ENCODE measurements at regions not wholly inside any gene's neighbourhood (a gene's known extent, or its start where the extent isn't known, plus 50 kb on each side); places are given as distances from the start of the nearest gene placed in this dataset.

DNA sequence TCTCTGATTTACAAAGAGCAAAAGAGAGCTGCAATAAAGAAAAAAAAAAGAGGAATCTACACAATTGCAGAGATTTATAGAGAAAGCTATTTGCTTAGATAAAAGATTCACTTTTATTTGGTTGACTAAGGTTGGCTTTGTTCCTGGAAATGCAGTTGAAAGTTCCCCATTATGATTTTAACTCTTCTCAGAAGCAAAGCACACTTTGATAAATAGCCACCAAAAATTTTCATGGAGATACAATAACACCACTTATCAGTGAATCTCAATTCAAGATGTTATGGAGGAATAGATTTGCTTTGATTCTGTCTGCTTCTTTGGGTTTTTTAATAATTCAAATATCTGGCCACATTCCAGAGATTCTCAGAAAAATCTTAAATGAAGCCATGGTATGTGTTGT lies 88.5 kb upstream of the ANO3 start:
- Histone ChIP-seq H3K27me3 (replicated peaks) (0 out of 2 replicates have a peak, but pooled peaks cover 3% of the 10 kb centered on the region), H3K4me1 (replicated peaks) (no peaks in the 10 kb centered on the region), H3K27ac (no peak overlapping the region), H3K9me3 (replicated peaks) (no peaks in the 10 kb centered on the region), H3K36me3 (no peaks in the 10 kb centered on the region), H3K4me3 (no peak overlapping the region)
- no peak for DNase-seq (ENCODE audit: low read depth in 1 of 2, low spot score in 2 of 2)

DNA sequence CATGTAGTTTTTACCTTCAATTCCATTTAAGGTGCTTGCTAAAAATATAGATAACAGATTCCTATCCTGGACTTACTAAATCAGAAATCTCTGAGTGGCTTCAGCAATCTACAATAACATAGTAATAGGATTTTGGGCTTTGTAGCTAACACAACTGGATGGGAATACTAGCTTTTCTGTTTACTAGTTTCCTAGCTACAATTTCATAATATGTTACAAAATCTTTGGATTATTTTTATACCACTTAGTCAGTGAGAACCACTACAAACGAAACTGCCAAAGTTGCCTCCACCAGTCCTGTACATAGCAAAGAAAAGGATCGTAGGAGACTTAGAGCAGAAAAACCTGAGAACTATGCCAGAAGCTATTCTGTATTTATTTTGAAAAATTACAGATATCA lies 87.7 kb upstream of the ANO3 start:
- no peak for DNase-seq (ENCODE audit: low read depth in 1 of 2, low spot score in 2 of 2)
- H3K36me3 ChIP-seq: no peaks in the 10 kb centered on the region
- H3K27ac ChIP-seq: no peak overlapping the region
- H3K4me1 ChIP-seq (replicated peaks): no peaks in the 10 kb centered on the region
- no peaks in the 10 kb centered on the region for H3K9me3 ChIP-seq (replicated peaks)
- 0 out of 2 replicates have a peak, but pooled peaks cover 3% of the 10 kb centered on the region for H3K27me3 ChIP-seq (replicated peaks)
- H3K4me3 ChIP-seq: no peak overlapping the region

DNA sequence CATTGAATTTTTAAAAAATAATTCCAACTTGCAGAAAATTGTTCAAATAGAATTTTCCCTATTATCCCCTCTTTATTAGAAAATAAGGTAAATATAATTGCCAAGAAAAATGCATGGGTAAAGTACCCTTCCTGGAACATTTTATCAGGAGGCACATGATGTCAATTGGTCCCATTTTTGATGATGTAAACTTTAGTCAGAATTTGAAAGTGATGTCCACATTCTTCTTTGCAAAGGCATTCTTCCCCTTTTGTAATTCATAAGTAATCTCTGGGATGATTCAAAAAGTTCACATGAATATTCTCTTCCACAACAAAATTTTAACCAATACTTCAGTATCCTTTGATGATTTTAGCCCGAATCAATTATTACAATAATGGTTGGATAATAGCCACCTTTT lies 86.9 kb upstream of the ANO3 start:
- DNase-seq (ENCODE audit: low read depth in 1 of 2, low spot score in 2 of 2): no peak
- Histone ChIP-seq H3K4me3 (no peak overlapping the region), H3K27ac (no peak overlapping the region), H3K4me1 (replicated peaks) (no peaks in the 10 kb centered on the region), H3K36me3 (no peaks in the 10 kb centered on the region), H3K27me3 (replicated peaks) (0 out of 2 replicates have a peak, but pooled peaks cover 3% of the 10 kb centered on the region), H3K9me3 (replicated peaks) (no peaks in the 10 kb centered on the region)

DNA sequence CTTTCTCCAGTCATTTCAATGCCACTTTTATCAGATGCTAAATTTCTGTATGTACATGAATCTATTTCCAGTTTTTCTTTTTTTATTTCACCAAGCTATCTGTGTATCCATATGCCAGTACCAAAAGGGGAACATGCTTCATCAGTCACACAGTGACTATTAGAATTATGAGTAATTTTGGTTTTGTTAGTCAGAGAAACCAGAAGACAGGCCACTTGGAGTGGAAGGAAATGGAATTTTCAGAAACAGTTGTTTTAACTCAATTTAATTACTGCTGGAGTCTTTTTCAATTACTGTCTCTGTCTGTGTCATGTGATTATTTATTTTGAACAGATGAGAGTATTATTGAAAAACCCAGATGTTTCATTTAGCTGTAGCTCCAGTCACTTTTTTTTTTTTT lies 84.6 kb upstream of the ANO3 start:
- Histone ChIP-seq H3K27ac (no peak overlapping the region), H3K36me3 (no peaks in the 10 kb centered on the region), H3K27me3 (replicated peaks) (no peaks in the 10 kb centered on the region), H3K4me3 (no peak overlapping the region), H3K9me3 (replicated peaks) (no peaks in the 10 kb centered on the region), H3K4me1 (replicated peaks) (no peaks in the 10 kb centered on the region)
- DNase-seq (ENCODE audit: low read depth in 1 of 2, low spot score in 2 of 2): no peak

DNA sequence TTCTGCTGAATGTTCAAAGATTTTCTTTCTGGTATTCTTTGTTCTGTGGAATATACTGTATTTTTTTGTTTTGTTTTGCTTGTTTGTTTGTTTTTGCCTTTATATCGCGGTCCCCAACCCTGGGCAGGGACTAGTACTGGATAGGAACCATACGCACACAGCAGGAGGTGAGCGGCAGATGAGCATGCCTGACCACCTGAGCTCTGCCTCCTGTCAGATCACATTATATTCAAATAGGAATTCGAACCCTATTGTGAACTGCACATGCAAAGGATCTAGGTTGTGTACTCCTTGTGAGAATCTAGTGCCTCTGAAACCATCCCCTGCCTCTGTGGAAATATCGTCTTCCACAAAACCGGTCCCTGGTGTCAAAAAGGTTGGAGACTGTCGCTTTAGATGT lies 83.3 kb upstream of the ANO3 start:
- H3K27me3 ChIP-seq (replicated peaks): no peaks in the 10 kb centered on the region
- H3K4me3 ChIP-seq: no peak overlapping the region
- no peak overlapping the region for H3K27ac ChIP-seq
- no peaks in the 10 kb centered on the region for H3K36me3 ChIP-seq
- DNase-seq (ENCODE audit: low read depth in 1 of 2, low spot score in 2 of 2): no peak
- no peaks in the 10 kb centered on the region for H3K4me1 ChIP-seq (replicated peaks)
- no peaks in the 10 kb centered on the region for H3K9me3 ChIP-seq (replicated peaks)

DNA sequence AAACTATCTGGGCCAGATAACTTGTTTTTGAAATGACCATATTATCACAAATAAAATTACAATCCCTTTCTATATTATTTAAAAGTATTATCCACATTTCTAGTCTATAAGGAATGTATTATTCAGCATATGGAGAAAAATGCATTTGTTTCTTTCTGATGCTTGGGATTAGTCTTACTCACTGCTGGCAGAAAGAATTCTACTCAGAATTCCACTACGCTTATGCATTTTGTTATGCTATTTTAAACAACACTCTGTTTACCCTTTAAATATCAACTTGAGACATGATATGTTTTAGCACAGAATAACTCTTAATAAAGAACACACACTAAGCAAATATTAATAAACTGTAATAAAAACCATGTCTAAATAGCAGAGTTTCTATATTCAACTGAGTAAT lies 77.6 kb upstream of the ANO3 start:
- no peaks in the 10 kb centered on the region for H3K9me3 ChIP-seq (replicated peaks)
- no peaks in the 10 kb centered on the region for H3K4me1 ChIP-seq (replicated peaks)
- H3K36me3 ChIP-seq: no peaks in the 10 kb centered on the region
- no peak overlapping the region for H3K27ac ChIP-seq
- no peak overlapping the region for H3K4me3 ChIP-seq
- no peaks in the 10 kb centered on the region for H3K27me3 ChIP-seq (replicated peaks)
- DNase-seq (ENCODE audit: low read depth in 1 of 2, low spot score in 2 of 2): no peak

DNA sequence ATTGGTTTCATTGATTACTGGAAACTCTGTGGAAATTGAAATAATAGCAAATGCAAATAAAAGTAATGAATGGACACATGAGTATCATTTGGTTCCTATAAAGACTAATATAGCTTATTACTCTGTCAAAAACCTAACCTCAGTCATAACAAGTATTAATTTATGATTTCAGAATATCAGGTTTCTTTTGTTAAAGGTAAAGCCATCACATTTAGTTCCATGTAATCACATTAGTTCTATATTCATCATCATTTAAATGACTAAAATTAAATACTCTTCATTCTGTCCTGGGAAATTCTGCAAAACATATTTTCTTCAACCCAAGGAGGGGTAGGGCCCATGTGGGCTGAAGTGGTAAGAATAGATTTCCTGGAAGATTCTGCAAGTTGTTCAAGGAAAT lies 68.2 kb upstream of the ANO3 start:
- H3K4me3 ChIP-seq: no peak overlapping the region
- H3K9me3 ChIP-seq (replicated peaks): no peaks in the 10 kb centered on the region
- DNase-seq (ENCODE audit: low read depth in 1 of 2, low spot score in 2 of 2): no peak
- no peak overlapping the region for H3K27ac ChIP-seq
- no peaks in the 10 kb centered on the region for H3K4me1 ChIP-seq (replicated peaks)
- H3K36me3 ChIP-seq: no peaks in the 10 kb centered on the region
- H3K27me3 ChIP-seq (replicated peaks): no peaks in the 10 kb centered on the region

DNA sequence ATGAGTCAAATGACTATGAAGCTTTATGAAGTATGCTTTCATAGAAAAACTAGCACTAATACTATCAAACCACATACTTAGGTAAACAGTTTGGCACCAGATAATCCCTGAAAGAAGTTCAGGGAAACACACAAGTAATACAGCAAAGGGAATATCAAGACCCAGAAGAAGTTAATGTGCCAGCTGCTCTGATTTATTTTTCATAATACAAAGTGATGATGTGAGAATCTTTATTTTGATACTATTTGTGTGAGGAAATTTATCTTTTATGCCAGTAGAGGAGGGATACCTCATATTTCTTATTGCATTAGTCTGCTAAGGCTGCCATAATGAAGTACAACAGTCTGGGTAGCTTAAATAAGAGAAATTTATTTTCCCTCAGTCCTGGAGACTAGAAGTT lies 67.7 kb upstream of the ANO3 start:
- no peaks in the 10 kb centered on the region for H3K9me3 ChIP-seq (replicated peaks)
- no peak for DNase-seq (ENCODE audit: low read depth in 1 of 2, low spot score in 2 of 2)
- no peaks in the 10 kb centered on the region for H3K27me3 ChIP-seq (replicated peaks)
- H3K36me3 ChIP-seq: no peaks in the 10 kb centered on the region
- no peaks in the 10 kb centered on the region for H3K4me1 ChIP-seq (replicated peaks)
- no peak overlapping the region for H3K4me3 ChIP-seq
- no peak overlapping the region for H3K27ac ChIP-seq

DNA sequence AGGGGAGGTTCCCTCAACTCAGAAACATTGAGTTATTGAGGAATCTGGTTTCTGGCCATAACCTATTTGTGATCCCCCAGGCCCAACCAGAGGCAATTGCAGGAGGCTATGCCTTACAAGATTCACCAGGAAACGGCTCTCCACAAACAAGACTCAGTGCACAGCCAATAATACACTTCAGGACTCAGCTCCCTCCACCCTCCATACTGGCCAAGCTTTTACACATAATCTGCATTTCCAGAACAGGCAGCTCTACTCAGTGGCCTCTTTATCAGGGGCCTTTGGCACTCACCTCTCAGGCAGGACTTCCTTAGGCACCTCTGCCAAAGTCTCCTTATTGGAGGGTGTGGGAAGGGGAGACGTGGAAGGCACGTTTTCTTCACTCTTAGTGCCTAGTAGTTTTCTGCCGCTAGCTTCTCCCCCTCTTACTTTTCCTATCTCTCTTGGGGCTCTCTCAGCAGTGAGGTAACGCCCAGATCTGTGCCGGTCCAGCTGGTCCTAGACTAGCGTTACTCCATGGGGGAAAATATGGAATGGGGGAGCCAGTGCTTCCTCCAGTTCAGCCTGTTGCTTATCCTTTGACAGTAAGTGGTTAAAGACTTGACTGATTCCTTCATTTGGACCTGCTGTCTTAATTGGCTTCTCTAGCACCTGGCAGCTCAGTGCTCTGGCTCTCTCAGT lies 62.8 kb upstream of the ANO3 start:
- DNase-seq (ENCODE audit: low read depth in 1 of 2, low spot score in 2 of 2): no peak
- no peak overlapping the region for H3K27ac ChIP-seq
- no peaks in the 10 kb centered on the region for H3K36me3 ChIP-seq
- no peak overlapping the region for H3K4me3 ChIP-seq
- 0 out of 2 replicates have a peak, but pooled peaks cover 4% of the 10 kb centered on the region for H3K27me3 ChIP-seq (replicated peaks)
- H3K4me1 ChIP-seq (replicated peaks): no peaks in the 10 kb centered on the region
- H3K9me3 ChIP-seq (replicated peaks): no peaks in the 10 kb centered on the region

DNA sequence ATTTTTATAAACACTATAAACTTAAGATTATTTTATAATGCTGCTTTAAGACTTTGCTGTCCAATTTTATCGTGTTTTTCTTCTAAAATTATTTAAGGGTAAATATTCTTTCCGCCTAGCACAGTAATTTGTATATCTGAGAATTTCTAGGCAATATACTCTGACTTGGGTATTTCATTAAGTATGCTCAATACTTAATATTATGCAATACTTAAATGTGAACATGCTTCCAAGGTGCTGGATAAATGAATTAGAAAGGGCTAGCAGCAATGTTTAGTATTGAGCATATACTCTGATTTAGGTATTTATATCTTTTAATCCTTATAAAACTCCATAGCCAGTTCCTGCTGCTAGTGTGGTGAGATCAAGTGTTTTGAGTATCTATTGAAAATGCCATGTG lies 60.3 kb upstream of the ANO3 start:
- Histone ChIP-seq H3K27ac (no peak overlapping the region), H3K27me3 (replicated peaks) (0 out of 2 replicates have a peak, but pooled peaks cover 4% of the 10 kb centered on the region), H3K4me3 (no peak overlapping the region), H3K9me3 (replicated peaks) (no peaks in the 10 kb centered on the region), H3K36me3 (no peaks in the 10 kb centered on the region), H3K4me1 (replicated peaks) (no peaks in the 10 kb centered on the region)
- DNase-seq (ENCODE audit: low read depth in 1 of 2, low spot score in 2 of 2): no peak

DNA sequence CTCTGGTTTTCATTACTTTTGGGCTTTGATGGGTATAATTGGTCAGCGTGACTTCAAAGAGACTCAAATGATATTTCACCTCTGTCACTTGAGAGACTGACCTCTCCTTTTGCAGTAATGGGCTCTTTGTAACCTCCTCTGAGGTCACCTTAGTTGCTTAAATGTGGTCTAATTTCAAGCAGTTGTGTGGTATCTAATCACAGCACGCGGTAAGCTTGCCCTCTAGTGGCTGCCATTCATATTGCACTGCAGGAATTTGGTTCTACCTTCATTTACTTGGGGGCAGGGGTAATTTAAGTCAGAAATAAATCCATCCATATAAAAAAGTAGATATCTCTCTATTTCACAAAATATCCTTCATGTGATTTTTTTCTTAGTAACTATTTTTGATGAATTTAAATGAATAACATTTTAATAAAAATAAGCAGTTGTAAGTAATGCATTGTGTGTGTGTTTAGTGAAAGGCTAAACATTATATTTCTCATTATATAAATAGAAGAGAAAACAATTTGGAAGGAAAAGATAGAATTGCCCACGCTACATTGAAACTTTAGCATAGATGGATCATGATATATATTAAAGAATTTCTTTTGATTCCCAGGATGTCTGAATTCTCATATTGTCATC lies 55.0 kb upstream of the ANO3 start:
- no peaks in the 10 kb centered on the region for H3K36me3 ChIP-seq
- H3K4me1 ChIP-seq (replicated peaks): no peaks in the 10 kb centered on the region

DNA sequence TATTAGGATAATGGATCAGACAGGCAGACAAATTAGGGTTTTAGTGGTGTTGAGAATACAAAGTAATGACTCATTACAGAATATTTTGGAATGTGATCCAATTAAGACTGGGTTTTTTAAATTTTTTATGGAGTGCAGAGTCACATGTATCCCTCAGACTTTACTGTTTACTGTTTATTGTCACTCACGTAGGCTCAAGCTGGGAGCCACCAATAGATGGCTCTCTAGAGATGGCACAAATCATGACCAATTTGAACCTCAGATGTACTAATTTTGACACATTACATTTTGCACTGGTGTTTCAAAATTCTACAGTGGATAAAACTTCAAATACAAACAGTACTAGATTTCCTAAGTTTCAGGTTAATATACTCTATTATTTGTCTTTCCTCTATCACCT lies 53.6 kb upstream of the ANO3 start:
- H3K4me3 ChIP-seq: no peak overlapping the region
- 0 out of 2 replicates have a peak, but pooled peaks cover 3% of the 10 kb centered on the region for H3K27me3 ChIP-seq (replicated peaks)
- H3K9me3 ChIP-seq (replicated peaks): no peaks in the 10 kb centered on the region
- H3K27ac ChIP-seq: no peak overlapping the region
- no peak for DNase-seq (ENCODE audit: low read depth in 1 of 2, low spot score in 2 of 2)
- H3K36me3 ChIP-seq: no peaks in the 10 kb centered on the region
- H3K4me1 ChIP-seq (replicated peaks): no peaks in the 10 kb centered on the region

More for the DNA sequence above, 55.0 kb upstream of the ANO3 start:
- no peak overlapping the region for H3K27ac ChIP-seq
- H3K9me3 ChIP-seq (replicated peaks): no peaks in the 10 kb centered on the region
- 0 out of 2 replicates have a peak, but pooled peaks cover 3% of the 10 kb centered on the region for H3K27me3 ChIP-seq (replicated peaks)
- H3K4me3 ChIP-seq: no peak overlapping the region
- peak; percentile 41 to 51 for DNase-seq (ENCODE audit: low read depth in 1 of 2, low spot score in 2 of 2)

Measured in SJSA1 (cell line).